ENCODE measurements at regions not wholly inside any gene's neighbourhood (a gene's known extent, or its start where the extent isn't known, plus 50 kb on each side); places are given as distances from the start of the nearest gene placed in this dataset.

DNA sequence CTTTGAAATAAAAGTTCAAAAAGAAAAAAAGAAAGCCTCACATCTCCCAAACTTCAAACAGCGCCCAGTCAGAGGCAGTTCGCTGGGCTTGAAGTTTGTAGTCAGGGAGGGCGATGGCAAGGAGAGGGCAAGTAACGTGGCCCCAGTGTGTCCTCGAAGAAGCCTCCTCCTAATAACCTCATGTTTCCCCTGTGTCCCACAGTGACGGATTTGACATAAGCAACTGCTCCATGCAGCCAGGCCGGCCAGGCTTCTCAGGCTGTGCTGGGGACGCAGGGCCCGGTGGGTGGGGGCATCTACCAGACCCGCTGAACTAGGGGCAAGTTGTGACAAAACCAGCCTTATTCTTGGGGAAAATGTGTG is 172.2 kb downstream of the ERCC6L2 start (continued):
- no peak for TF ChIP-seq HOXB5 (CRISPR knock-in tag; IDR thresholded peaks at IDR 0.05)

DNA sequence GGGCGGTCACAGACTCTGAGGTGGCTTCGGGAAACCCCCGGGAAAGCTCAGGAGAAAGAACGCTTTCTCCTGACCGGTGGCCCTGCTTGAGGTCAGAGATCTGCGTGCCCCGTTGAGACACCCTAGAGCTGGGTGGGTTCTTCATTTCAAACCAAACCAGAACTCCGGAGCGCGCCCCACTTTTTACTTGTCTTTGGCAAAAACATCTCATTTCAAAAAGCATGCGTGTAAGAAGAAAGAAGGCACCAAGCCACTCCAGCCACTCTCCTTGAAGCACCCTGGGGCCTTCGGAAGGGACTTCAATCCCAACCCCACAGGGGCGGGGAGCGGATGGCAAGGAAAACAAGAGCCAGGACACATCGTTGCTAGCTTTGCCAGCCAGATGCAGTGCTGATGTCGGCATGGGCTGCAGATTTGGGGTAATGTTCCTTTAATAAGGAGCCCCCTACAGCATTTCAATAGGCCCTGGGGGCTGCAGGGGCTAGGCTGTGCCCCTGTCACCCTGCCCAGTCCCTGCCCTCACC is 171.7 kb downstream of the ERCC6L2 start:
- CTCF ChIA-PET: interaction anchor here (1.1 kb wide), 1 partner anchor 12 kb away, joined by 3 read pairs; no protein-coding TSS in a partner anchor

DNA sequence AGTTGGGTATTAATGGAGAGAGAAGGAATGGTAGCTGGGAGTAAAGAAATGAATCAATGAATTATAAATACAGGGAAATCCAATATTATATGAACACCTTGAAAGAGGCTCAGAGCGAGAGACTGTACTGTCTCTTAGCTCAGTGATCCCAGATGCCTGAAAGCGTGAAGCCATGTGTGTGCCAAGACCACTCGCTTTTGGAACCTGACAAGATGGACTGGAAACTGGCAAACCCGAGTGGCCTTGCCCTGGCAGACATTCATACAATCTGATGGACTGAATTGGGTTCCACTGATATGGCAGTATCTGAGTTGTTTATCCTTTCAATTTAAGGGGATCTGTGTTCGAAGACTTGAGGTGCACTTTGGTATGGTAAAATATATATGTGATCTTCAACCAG is 170.3 kb downstream of the ERCC6L2 start:
- POLR2A ChIA-PET: no interaction called here
- Histone ChIP-seq H3K27ac (no peak overlapping the region), H3K4me1 (peaks cover 7% of the 10 kb centered on the region; the same call in 2 of the 3 replicates), H3K9me3 (no peaks in the 10 kb centered on the region), H3K4me3 (no peak overlapping the region), H3K4me2 (no peak overlapping the region)
- no peak for FAIRE-seq
- CTCF ChIA-PET: interaction anchor here (1.5 kb wide), 1 partner anchor 10 kb away, joined by 4 read pairs; no protein-coding TSS in a partner anchor
- DNase-seq (ENCODE audit: low read depth in 1 of 2, low spot score in 1 of 2): no peak
- WGBS (ENCODE audit: missing lambda C conversion rate): 83% methylated on average over 5 of the region's 5 CpGs
- no peak for ATAC-seq
- TF ChIP-seq, protein P1, sequence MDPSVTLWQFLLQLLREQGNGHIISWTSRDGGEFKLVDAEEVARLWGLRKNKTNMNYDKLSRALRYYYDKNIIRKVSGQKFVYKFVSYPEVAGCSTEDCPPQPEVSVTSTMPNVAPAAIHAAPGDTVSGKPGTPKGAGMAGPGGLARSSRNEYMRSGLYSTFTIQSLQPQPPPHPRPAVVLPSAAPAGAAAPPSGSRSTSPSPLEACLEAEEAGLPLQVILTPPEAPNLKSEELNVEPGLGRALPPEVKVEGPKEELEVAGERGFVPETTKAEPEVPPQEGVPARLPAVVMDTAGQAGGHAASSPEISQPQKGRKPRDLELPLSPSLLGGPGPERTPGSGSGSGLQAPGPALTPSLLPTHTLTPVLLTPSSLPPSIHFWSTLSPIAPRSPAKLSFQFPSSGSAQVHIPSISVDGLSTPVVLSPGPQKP (IDR thresholded peaks at IDR 0.05; ENCODE audit: low read depth, low read length): no peak
- TF ChIP-seq EHMT2 (IDR thresholded peaks at IDR 0.05; ENCODE audit: low read depth): no peak
- TF ChIP-seq FOSB (CRISPR knock-in tag; IDR thresholded peaks at IDR 0.05): no peak
- TF ChIP-seq EHF (CRISPR knock-in tag; IDR thresholded peaks at IDR 0.05): no peak
- TF ChIP-seq PHF8 (IDR thresholded peaks at IDR 0.05; ENCODE audit: borderline replicate concordance, low read depth): no peak
- TF ChIP-seq HOXB13 (CRISPR knock-in tag; IDR thresholded peaks at IDR 0.05; ENCODE audit: low read depth): no peak
- TF ChIP-seq, protein P2, sequence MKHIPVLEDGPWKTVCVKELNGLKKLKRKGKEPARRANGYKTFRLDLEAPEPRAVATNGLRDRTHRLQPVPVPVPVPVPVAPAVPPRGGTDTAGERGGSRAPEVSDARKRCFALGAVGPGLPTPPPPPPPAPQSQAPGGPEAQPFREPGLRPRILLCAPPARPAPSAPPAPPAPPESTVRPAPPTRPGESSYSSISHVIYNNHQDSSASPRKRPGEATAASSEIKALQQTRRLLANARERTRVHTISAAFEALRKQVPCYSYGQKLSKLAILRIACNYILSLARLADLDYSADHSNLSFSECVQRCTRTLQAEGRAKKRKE (CRISPR knock-in tag; IDR thresholded peaks at IDR 0.05; ENCODE audit: low read depth): no peak
- TF ChIP-seq CHD4 (IDR thresholded peaks at IDR 0.05; ENCODE audit: borderline replicate concordance): no peak
- TF ChIP-seq CBX2 (IDR thresholded peaks at IDR 0.05; ENCODE audit: borderline replicate concordance, low read depth): no peak
- TF ChIP-seq, protein P3, sequence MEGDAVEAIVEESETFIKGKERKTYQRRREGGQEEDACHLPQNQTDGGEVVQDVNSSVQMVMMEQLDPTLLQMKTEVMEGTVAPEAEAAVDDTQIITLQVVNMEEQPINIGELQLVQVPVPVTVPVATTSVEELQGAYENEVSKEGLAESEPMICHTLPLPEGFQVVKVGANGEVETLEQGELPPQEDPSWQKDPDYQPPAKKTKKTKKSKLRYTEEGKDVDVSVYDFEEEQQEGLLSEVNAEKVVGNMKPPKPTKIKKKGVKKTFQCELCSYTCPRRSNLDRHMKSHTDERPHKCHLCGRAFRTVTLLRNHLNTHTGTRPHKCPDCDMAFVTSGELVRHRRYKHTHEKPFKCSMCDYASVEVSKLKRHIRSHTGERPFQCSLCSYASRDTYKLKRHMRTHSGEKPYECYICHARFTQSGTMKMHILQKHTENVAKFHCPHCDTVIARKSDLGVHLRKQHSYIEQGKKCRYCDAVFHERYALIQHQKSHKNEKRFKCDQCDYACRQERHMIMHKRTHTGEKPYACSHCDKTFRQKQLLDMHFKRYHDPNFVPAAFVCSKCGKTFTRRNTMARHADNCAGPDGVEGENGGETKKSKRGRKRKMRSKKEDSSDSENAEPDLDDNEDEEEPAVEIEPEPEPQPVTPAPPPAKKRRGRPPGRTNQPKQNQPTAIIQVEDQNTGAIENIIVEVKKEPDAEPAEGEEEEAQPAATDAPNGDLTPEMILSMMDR (IDR thresholded peaks at IDR 0.05): no peak
- no peak for TF ChIP-seq HDAC2 (IDR thresholded peaks at IDR 0.05)

More for the DNA sequence above, 171.7 kb downstream of the ERCC6L2 start:
- FAIRE-seq: no peak
- POLR2A ChIA-PET: no interaction called here
- TF ChIP-seq GATA3 (IDR thresholded peaks at IDR 0.05; ENCODE audit: borderline replicate concordance): no peak
- no peak for TF ChIP-seq POLR2AphosphoS2 (conservative IDR thresholded peaks at IDR 0.05; ENCODE audit: low read length)
- TF ChIP-seq NR3C1 (IDR thresholded peaks at IDR 0.05): no peak
- TF ChIP-seq MAFK (IDR thresholded peaks at IDR 0.05; ENCODE audit: partially characterized antibody): no peak
- no peak for TF ChIP-seq HDAC2 (IDR thresholded peaks at IDR 0.05)
- TF ChIP-seq NPAS2 (CRISPR knock-in tag; IDR thresholded peaks at IDR 0.05; ENCODE audit: borderline replicate concordance): no peak
- TF ChIP-seq, protein P4, sequence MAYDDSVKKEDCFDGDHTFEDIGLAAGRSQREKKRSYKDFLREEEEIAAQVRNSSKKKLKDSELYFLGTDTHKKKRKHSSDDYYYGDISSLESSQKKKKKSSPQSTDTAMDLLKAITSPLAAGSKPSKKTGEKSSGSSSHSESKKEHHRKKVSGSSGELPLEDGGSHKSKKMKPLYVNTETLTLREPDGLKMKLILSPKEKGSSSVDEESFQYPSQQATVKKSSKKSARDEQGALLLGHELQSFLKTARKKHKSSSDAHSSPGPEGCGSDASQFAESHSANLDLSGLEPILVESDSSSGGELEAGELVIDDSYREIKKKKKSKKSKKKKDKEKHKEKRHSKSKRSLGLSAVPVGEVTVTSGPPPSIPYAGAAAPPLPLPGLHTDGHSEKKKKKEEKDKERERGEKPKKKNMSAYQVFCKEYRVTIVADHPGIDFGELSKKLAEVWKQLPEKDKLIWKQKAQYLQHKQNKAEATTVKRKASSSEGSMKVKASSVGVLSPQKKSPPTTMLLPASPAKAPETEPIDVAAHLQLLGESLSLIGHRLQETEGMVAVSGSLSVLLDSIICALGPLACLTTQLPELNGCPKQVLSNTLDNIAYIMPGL (CRISPR knock-in tag; IDR thresholded peaks at IDR 0.05; ENCODE audit: borderline replicate concordance): no peak
- TF ChIP-seq TP53 (CRISPR knock-in tag; IDR thresholded peaks at IDR 0.05): no peak
- TF ChIP-seq BHLHE40 (IDR thresholded peaks at IDR 0.05; ENCODE audit: low read depth, low read length): no peak
- TF ChIP-seq HOXB5 (CRISPR knock-in tag; IDR thresholded peaks at IDR 0.05): no peak
- TF ChIP-seq SMC3 (IDR thresholded peaks at IDR 0.05): no peak
- no peak for TF ChIP-seq CHD4 (IDR thresholded peaks at IDR 0.05; ENCODE audit: borderline replicate concordance)
- no peak for TF ChIP-seq FOXS1 (CRISPR knock-in tag; IDR thresholded peaks at IDR 0.05)
- TF ChIP-seq RCOR1 (IDR thresholded peaks at IDR 0.05; ENCODE audit: low read depth, low read length): no peak
- TF ChIP-seq ZSCAN20 (CRISPR knock-in tag; IDR thresholded peaks at IDR 0.05): no peak
- WGBS (ENCODE audit: missing lambda C conversion rate): 87% methylated on average over 16 of the region's 16 CpGs
- no peak for DNase-seq (ENCODE audit: low read depth in 1 of 2, low spot score in 1 of 2)
- Histone ChIP-seq H3K27ac (no peak overlapping the region), H3K9me3 (no peaks in the 10 kb centered on the region), H3K4me3 (no peak overlapping the region), H3K4me1 (no peaks in the 10 kb centered on the region), H3K4me2 (no peak overlapping the region)
- no peak for ATAC-seq
